C4-2B (cell line): ENCODE measurements at regions not wholly inside any gene's neighbourhood (a gene's known extent, or its start where the extent isn't known, plus 50 kb on each side); places are given as distances from the start of the nearest gene placed in this dataset.

ENCODE experiments used
- ZFX ChIP-seq: fragments of 450-650 bp; IDR thresholded peaks from 2 replicates; pipeline ENCODE4 v1.6.1; 2017
- TF ChIP-seq, protein P1 (sequence below): fragments of 450-650 bp; conservative IDR thresholded peaks from 2 replicates; pipeline ENCODE4 v1.5.1; 2017; ENCODE audit warnings: mild to moderate bottlenecking

DNA sequence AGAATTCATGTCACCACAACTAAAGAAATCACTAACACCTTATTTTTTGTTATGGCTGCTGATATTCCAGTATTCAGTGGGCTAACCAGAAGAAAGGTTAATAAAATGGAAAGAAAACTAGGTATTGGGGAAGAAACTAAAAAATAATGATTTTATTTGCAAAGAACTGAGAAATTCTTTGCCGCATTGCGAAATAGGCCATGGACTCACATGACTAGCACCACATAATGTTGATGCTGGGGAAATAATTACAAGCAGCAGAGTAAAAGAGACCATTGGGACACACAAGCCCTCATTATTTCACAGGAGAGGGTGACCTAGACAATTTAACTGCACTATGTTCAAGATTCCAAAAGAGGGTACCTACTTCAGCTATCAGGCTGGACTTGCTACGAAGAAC lies 1411.5 kb downstream of the SLITRK5 start:
- TF ChIP-seq, protein P1, sequence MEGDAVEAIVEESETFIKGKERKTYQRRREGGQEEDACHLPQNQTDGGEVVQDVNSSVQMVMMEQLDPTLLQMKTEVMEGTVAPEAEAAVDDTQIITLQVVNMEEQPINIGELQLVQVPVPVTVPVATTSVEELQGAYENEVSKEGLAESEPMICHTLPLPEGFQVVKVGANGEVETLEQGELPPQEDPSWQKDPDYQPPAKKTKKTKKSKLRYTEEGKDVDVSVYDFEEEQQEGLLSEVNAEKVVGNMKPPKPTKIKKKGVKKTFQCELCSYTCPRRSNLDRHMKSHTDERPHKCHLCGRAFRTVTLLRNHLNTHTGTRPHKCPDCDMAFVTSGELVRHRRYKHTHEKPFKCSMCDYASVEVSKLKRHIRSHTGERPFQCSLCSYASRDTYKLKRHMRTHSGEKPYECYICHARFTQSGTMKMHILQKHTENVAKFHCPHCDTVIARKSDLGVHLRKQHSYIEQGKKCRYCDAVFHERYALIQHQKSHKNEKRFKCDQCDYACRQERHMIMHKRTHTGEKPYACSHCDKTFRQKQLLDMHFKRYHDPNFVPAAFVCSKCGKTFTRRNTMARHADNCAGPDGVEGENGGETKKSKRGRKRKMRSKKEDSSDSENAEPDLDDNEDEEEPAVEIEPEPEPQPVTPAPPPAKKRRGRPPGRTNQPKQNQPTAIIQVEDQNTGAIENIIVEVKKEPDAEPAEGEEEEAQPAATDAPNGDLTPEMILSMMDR = no peak
- TF ChIP-seq ZFX = no peak
